ENCODE measurements at regions not wholly inside any gene's neighbourhood (a gene's known extent, or its start where the extent isn't known, plus 50 kb on each side); places are given as distances from the start of the nearest gene placed in this dataset.
A peak's percentile ranks its signal among the peaks of the same experiment; 100 is the strongest.
"Not testable (repeated sequence)": the region's sequence is repeated elsewhere in the genome, so short reads cannot be mapped to it uniquely, and the experiment has no call there.

DNA sequence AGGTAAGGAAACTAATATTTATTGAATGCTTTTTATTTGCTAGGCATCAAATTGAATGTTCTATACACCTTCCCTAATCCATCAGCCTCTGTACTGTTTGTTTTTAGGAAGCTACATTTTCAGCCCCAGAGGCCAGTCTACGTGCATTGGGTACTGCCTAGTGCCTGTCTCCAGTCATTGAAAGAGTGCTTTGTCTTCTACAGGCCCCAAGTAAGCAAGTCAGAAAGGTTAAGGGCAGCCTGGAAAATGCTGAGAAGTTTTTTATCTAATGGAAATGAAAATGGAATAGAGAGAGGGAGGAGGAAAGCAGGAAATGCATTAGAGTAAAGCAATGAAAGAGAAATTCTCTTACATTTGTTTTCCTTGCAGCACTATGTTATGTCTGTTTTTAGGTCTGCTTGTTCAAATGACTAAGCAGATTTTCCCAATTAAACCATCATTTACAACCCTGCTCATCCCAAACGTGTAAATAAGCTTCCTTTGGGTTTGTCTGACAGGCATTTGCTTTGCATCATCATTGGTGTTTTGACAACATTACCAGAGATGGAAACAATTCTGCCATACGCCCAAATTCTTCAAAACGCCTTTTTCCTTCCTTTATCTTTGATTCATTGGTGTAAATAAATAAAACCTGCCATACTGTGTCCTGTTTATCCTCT is 116.0 kb upstream of the GOT2 start:
- H3K4me3 ChIP-seq (ENCODE audit: low read depth, low read length): no peak overlapping the region
- TF ChIP-seq, protein P1, sequence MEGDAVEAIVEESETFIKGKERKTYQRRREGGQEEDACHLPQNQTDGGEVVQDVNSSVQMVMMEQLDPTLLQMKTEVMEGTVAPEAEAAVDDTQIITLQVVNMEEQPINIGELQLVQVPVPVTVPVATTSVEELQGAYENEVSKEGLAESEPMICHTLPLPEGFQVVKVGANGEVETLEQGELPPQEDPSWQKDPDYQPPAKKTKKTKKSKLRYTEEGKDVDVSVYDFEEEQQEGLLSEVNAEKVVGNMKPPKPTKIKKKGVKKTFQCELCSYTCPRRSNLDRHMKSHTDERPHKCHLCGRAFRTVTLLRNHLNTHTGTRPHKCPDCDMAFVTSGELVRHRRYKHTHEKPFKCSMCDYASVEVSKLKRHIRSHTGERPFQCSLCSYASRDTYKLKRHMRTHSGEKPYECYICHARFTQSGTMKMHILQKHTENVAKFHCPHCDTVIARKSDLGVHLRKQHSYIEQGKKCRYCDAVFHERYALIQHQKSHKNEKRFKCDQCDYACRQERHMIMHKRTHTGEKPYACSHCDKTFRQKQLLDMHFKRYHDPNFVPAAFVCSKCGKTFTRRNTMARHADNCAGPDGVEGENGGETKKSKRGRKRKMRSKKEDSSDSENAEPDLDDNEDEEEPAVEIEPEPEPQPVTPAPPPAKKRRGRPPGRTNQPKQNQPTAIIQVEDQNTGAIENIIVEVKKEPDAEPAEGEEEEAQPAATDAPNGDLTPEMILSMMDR (IDR thresholded peaks at IDR 0.05; ENCODE audit: insufficient read depth, low read depth, low read length): no peak
- peak; percentile 1 for DNase-seq (ENCODE audit: low read depth)

GRCh38 chr16:58848662-58849002 is 114.5 kb upstream of the GOT2 start:
- no peak for DNase-seq (ENCODE audit: low read depth)
- no peak overlapping the region for H3K4me3 ChIP-seq (ENCODE audit: low read depth, low read length)
- TF ChIP-seq, protein P1 (IDR thresholded peaks at IDR 0.05; ENCODE audit: insufficient read depth, low read depth, low read length): no peak

DNA sequence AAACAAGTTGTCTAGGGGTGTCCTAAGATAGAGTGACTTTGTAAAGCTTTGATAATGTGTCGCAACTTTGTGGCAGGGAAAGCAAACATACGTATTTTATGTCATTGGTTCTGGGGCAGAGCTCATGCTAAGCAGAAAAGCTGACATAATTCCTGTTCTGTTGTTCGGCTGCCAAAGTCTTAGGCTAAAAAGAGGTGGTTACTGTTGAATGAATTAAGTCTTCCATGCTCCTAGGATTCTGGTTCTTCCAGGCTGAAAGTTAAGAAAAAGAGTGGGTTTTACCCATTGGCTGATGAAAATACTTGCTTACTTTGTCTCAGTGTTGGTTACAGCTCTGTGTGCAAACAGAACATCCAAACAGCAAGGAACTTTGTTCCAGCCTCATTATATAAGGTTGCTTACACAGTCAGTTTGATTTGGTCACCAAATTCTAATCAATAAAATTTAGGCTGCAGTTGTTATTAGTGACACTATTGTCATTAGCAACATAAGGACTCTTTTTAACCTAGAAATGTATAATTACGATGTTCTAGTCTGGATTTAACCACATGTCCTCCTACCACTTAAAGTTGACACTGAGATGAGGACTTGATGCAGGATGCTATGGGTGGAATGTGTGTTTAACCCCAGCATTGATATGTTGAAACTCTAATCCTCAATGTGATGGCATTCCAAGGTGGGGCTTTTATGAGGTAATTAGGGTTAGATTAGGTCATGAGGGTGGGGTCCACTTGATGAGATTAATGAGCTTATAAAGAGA is 114.0 kb upstream of the GOT2 start:
- no peak overlapping the region for H3K4me3 ChIP-seq (ENCODE audit: low read depth, low read length)
- TF ChIP-seq, protein P1 (IDR thresholded peaks at IDR 0.05; ENCODE audit: insufficient read depth, low read depth, low read length): no peak
- no peak for DNase-seq (ENCODE audit: low read depth)

DNA sequence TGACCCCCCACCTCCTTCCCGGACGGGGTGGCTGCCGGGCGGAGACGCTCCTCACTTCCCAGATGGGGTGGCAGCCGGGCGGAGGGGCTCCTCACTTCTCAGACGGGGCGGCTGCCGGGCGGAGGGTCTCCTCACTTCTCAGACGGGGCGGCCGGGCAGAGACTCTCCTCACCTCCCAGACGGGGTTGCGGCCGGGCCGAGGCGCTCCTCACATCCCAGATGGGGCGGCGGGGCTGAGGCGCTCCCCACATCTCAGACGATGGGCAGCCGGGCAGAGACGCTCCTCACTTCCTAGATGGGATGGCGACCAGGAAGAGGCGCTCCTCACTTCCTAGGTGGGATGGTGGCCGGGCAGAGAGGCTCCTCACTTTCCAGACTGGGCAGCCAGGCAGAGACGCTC is 112.1 kb upstream of the GOT2 start:
- DNase-seq (ENCODE audit: low read depth): not testable (repeated sequence)

GRCh38 chr16:58843675-58844074 is 109.6 kb upstream of the GOT2 start:
- TF ChIP-seq, protein P1 (IDR thresholded peaks at IDR 0.05; ENCODE audit: insufficient read depth, low read depth, low read length): no peak
- H3K4me3 ChIP-seq (ENCODE audit: low read depth, low read length): no peak overlapping the region
- peak; percentile 3 for DNase-seq (ENCODE audit: low read depth)

More for the DNA sequence above, 112.1 kb upstream of the GOT2 start:
- not testable (repeated sequence) for H3K4me3 ChIP-seq (ENCODE audit: low read depth, low read length)

GRCh38 chr16:58842746-58843145 is 108.6 kb upstream of the GOT2 start:
- no peak for DNase-seq (ENCODE audit: low read depth)
- no peak overlapping the region for H3K4me3 ChIP-seq (ENCODE audit: low read depth, low read length)
- TF ChIP-seq, protein P1 (IDR thresholded peaks at IDR 0.05; ENCODE audit: insufficient read depth, low read depth, low read length): no peak

- TF ChIP-seq, protein P1 (IDR thresholded peaks at IDR 0.05; ENCODE audit: insufficient read depth, low read depth, low read length): no peak
- H3K4me3 ChIP-seq (ENCODE audit: low read depth, low read length): no peak overlapping the region
- no peak for DNase-seq (ENCODE audit: low read depth)
Measured at GRCh38 chr16:58842156-58842555, 108.0 kb upstream of the GOT2 start.

All from fibroblast of villous mesenchyme (primary cell).